ENCODE measurements at regions not wholly inside any gene's neighbourhood (a gene's known extent, or its start where the extent isn't known, plus 50 kb on each side); places are given as distances from the start of the nearest gene placed in this dataset.
A peak's percentile ranks its signal among the peaks of the same experiment; 100 is the strongest.

DNA sequence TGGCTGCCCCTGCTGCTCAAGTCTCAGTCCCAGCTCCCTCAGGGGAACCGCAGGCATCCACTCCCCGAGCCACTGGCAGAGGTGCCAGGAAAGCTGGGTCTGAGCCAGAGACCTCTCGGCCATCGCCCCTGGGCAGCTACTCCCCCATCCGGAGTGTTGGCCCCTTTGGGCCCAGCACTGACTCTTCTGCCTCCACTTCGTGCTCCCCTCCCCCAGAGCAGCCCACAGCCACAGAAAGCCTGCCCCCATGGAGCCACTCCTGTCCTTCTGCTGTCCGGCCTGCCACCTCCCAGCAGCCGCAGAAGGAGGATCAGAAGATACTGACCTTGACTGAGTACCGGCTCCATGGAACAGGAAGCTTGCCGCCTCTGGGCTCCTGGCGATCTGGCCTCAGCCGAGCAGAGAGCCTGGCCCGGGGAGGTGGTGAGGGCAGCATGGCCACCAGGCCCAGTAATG, 49.8 kb upstream of the TESK1 start:
- Histone ChIP-seq H3K27ac (peak overlapping the region in 2 of 8 donors; percentile 25 to 27), H3K27me3 (replicated peaks in 1 of 7) (no peaks in the 10 kb centered on the region), H3K4me1 (peaks cover 0 to 35% (median 21%) of the 10 kb centered on the region in 6 donors), H3K4me3 (no peak overlapping the region), H3K36me3 (peaks cover 0 to 57% (median 12%) of the 10 kb centered on the region in 6 donors), H3K9me3 (no peaks in the 10 kb centered on the region)
- TF ChIP-seq, protein P1, sequence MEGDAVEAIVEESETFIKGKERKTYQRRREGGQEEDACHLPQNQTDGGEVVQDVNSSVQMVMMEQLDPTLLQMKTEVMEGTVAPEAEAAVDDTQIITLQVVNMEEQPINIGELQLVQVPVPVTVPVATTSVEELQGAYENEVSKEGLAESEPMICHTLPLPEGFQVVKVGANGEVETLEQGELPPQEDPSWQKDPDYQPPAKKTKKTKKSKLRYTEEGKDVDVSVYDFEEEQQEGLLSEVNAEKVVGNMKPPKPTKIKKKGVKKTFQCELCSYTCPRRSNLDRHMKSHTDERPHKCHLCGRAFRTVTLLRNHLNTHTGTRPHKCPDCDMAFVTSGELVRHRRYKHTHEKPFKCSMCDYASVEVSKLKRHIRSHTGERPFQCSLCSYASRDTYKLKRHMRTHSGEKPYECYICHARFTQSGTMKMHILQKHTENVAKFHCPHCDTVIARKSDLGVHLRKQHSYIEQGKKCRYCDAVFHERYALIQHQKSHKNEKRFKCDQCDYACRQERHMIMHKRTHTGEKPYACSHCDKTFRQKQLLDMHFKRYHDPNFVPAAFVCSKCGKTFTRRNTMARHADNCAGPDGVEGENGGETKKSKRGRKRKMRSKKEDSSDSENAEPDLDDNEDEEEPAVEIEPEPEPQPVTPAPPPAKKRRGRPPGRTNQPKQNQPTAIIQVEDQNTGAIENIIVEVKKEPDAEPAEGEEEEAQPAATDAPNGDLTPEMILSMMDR (IDR thresholded peaks at IDR 0.05 in 8 of 11, conservative IDR thresholded peaks at IDR 0.05 in 3 of 11), result no peak
- peak in 2 of 3 donors; percentile 23 to 31 for TF ChIP-seq POLR2AphosphoS5 (IDR thresholded peaks at IDR 0.05)
- 75 to 90% (median 79%) methylated on average over 12 to 13 of the region's 13 CpGs for WGBS, 5 donors
- DNase-seq, result no peak
- intact Hi-C loops (cut with DNase I; ENCODE audit: low total_unique reads), result loop anchor here (10.0 kb wide), 1 partner anchor 60 kb away; the partner anchor contains the start of gene RUSC2

Measured in spleen (tissue), 11 donors.